WTC11 (cell line): ENCODE measurements at regions not wholly inside any gene's neighbourhood (a gene's known extent, or its start where the extent isn't known, plus 50 kb on each side); places are given as distances from the start of the nearest gene placed in this dataset.

Source experiments
- ZNF121 ChIP-seq: sonication (generic); formaldehyde crosslinking; IDR thresholded peaks from 2 replicates; pipeline ENCODE4 v1.8.0; 2023; ENCODE audit warnings: missing genetic modification reagents
- TF ChIP-seq, protein P1 (sequence below): fragments of 200-600 bp; IDR thresholded peaks from 2 replicates; pipeline ENCODE4 v1.8.0; 2022; ENCODE audit warnings: antibody characterized with exemption
- TF ChIP-seq, protein P2 (sequence below): sonication (generic); formaldehyde crosslinking; conservative IDR thresholded peaks from 2 replicates; pipeline ENCODE4 v1.8.1; 2023; ENCODE audit warnings: mild to moderate bottlenecking, low read depth, missing genetic modification reagents, moderate library complexity
- TF ChIP-seq, protein P3 (sequence below): sonication (generic); formaldehyde crosslinking; IDR thresholded peaks from 2 replicates; pipeline ENCODE4 v1.8.0; 2022; ENCODE audit warnings: mild to moderate bottlenecking, missing genetic modification reagents

DNA sequence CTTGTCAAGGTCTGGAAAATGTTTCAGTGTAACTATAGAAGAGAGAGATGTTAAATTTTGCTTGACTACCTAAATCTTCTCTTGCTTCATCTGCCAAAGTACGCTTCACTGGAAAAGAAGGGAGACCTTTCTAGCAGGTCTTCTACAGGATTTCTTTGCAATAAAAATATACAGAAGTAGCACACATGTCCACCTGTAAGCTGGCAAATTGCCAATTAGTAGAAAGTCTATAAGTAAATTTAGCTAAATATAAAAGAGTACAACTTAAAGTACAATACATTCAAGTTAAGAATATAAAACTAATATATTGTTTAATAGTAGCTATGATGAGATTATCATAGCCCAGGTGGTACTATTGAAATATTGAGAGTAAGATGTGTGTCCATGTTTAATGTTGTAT is 128.5 kb upstream of the EDNRB start:
- TF ChIP-seq, protein P1, sequence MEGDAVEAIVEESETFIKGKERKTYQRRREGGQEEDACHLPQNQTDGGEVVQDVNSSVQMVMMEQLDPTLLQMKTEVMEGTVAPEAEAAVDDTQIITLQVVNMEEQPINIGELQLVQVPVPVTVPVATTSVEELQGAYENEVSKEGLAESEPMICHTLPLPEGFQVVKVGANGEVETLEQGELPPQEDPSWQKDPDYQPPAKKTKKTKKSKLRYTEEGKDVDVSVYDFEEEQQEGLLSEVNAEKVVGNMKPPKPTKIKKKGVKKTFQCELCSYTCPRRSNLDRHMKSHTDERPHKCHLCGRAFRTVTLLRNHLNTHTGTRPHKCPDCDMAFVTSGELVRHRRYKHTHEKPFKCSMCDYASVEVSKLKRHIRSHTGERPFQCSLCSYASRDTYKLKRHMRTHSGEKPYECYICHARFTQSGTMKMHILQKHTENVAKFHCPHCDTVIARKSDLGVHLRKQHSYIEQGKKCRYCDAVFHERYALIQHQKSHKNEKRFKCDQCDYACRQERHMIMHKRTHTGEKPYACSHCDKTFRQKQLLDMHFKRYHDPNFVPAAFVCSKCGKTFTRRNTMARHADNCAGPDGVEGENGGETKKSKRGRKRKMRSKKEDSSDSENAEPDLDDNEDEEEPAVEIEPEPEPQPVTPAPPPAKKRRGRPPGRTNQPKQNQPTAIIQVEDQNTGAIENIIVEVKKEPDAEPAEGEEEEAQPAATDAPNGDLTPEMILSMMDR = no peak
- TF ChIP-seq, protein P2, sequence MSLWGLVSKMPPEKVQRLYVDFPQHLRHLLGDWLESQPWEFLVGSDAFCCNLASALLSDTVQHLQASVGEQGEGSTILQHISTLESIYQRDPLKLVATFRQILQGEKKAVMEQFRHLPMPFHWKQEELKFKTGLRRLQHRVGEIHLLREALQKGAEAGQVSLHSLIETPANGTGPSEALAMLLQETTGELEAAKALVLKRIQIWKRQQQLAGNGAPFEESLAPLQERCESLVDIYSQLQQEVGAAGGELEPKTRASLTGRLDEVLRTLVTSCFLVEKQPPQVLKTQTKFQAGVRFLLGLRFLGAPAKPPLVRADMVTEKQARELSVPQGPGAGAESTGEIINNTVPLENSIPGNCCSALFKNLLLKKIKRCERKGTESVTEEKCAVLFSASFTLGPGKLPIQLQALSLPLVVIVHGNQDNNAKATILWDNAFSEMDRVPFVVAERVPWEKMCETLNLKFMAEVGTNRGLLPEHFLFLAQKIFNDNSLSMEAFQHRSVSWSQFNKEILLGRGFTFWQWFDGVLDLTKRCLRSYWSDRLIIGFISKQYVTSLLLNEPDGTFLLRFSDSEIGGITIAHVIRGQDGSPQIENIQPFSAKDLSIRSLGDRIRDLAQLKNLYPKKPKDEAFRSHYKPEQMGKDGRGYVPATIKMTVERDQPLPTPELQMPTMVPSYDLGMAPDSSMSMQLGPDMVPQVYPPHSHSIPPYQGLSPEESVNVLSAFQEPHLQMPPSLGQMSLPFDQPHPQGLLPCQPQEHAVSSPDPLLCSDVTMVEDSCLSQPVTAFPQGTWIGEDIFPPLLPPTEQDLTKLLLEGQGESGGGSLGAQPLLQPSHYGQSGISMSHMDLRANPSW (CRISPR knock-in tag) = no peak
- TF ChIP-seq ZNF121 (CRISPR knock-in tag) = no peak
- TF ChIP-seq, protein P3, sequence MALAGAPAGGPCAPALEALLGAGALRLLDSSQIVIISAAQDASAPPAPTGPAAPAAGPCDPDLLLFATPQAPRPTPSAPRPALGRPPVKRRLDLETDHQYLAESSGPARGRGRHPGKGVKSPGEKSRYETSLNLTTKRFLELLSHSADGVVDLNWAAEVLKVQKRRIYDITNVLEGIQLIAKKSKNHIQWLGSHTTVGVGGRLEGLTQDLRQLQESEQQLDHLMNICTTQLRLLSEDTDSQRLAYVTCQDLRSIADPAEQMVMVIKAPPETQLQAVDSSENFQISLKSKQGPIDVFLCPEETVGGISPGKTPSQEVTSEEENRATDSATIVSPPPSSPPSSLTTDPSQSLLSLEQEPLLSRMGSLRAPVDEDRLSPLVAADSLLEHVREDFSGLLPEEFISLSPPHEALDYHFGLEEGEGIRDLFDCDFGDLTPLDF (CRISPR knock-in tag) = no peak
